NCI-H82 treated with DMSO at 0.1 percent for 48 hours (cell line): ENCODE measurements at regions not wholly inside any gene's neighbourhood (a gene's known extent, or its start where the extent isn't known, plus 50 kb on each side); places are given as distances from the start of the nearest gene placed in this dataset.

Source experiments
- DNase-seq: peaks from one replicate; lab custom pipeline; 2025; ENCODE audit not compliant: unreplicated experiment; lab: John Stamatoyannopoulos, UW

- no peak for DNase-seq
Measured at GRCh38 chr3:174769171-174769570, 90.0 kb upstream of the NAALADL2 start.

GRCh38 chr3:174775603-174776002 lies 83.5 kb upstream of the NAALADL2 start:
- no peak for DNase-seq

GRCh38 chr3:174776123-174776522 lies 83.0 kb upstream of the NAALADL2 start:
- DNase-seq, result no peak

- no peak for DNase-seq
Measured at GRCh38 chr3:174776636-174777035, 82.5 kb upstream of the NAALADL2 start.

- no peak for DNase-seq
Measured at GRCh38 chr3:174777813-174778212, 81.3 kb upstream of the NAALADL2 start.

GRCh38 chr3:174783502-174783901 lies 75.6 kb upstream of the NAALADL2 start:
- no peak for DNase-seq

GRCh38 chr3:174784206-174784934 lies 74.8 kb upstream of the NAALADL2 start:
- no peak for DNase-seq

- DNase-seq, result no peak
Measured at GRCh38 chr3:174786825-174787224, 72.3 kb upstream of the NAALADL2 start.

- DNase-seq, result no peak
Measured at GRCh38 chr3:174791161-174791560, 68.0 kb upstream of the NAALADL2 start.

- DNase-seq, result no peak
Measured at GRCh38 chr3:174792864-174793263, 66.3 kb upstream of the NAALADL2 start.
